ENCODE measurements at regions not wholly inside any gene's neighbourhood (a gene's known extent, or its start where the extent isn't known, plus 50 kb on each side); places are given as distances from the start of the nearest gene placed in this dataset.

- DNase-seq, result no peak
Observed at GRCh38 chr1:83670909-83671565, 327.9 kb downstream of the TTLL7 start.

GRCh38 chr1:83641796-83642443, 357.0 kb downstream of the TTLL7 start:
- DNase-seq, result no peak

GRCh38 chr1:83641206-83641658, 357.7 kb downstream of the TTLL7 start:
- no peak for DNase-seq

- DNase-seq, result no peak
Observed at GRCh38 chr1:83639785-83640184, 359.1 kb downstream of the TTLL7 start.

GRCh38 chr1:83637586-83637985, 361.3 kb downstream of the TTLL7 start:
- DNase-seq, result no peak

- no peak for DNase-seq
Observed at GRCh38 chr1:83637009-83637408, 361.9 kb downstream of the TTLL7 start.

- DNase-seq, result no peak
Observed at GRCh38 chr1:83632906-83633305, 366.0 kb downstream of the TTLL7 start.

GRCh38 chr1:83631851-83632250, 367.1 kb downstream of the TTLL7 start:
- no peak for DNase-seq

GRCh38 chr1:83627045-83627444, 371.9 kb downstream of the TTLL7 start:
- no peak for DNase-seq

GRCh38 chr1:83626603-83627002, 372.3 kb downstream of the TTLL7 start:
- DNase-seq, result peak; percentile 10

- DNase-seq, result no peak
Observed at GRCh38 chr1:83625646-83626045, 373.3 kb downstream of the TTLL7 start.

- no peak for DNase-seq
Observed at GRCh38 chr1:83620016-83620415, 378.9 kb downstream of the TTLL7 start.

GRCh38 chr1:83619170-83619896, 379.6 kb downstream of the TTLL7 start:
- DNase-seq, result no peak

- no peak for DNase-seq
Observed at GRCh38 chr1:83617883-83618282, 381.0 kb downstream of the TTLL7 start.

- no peak for DNase-seq
Observed at GRCh38 chr1:83615370-83615769, 383.6 kb downstream of the TTLL7 start.

- no peak for DNase-seq
Observed at GRCh38 chr1:83606416-83606955, 392.4 kb downstream of the TTLL7 start.

GRCh38 chr1:83596331-83596730, 402.6 kb downstream of the TTLL7 start:
- DNase-seq, result no peak

- no peak for DNase-seq
Observed at GRCh38 chr1:83593073-83593472, 405.9 kb downstream of the TTLL7 start.

- no peak for DNase-seq
Observed at GRCh38 chr1:83588140-83588539, 410.8 kb downstream of the TTLL7 start.

GRCh38 chr1:83583351-83584014, 415.4 kb downstream of the TTLL7 start:
- DNase-seq, result no peak

- DNase-seq, result no peak
Observed at GRCh38 chr1:83581747-83582146, 417.2 kb downstream of the TTLL7 start.

- DNase-seq, result no peak
Observed at GRCh38 chr1:83574791-83575190, 424.1 kb downstream of the TTLL7 start.

GRCh38 chr1:83573776-83574175, 425.2 kb downstream of the TTLL7 start:
- no peak for DNase-seq

Data from DMS79 treated with DMSO at 0.1 percent for 48 hours (cell line).